Body of pancreas (tissue), 4 donors: ENCODE measurements at regions not wholly inside any gene's neighbourhood (a gene's known extent, or its start where the extent isn't known, plus 50 kb on each side); places are given as distances from the start of the nearest gene placed in this dataset.

ENCODE experiments used
- CTCF ChIP-seq, 7 experiments: fragments of 450-650 bp in 4 of 7; fragments of 200-600 bp in 3 of 7; sonication (generic) in 3 of 7; IDR thresholded peaks; one replicate each; pipeline ENCODE4 v1.5.1; 2016 to 2019; ENCODE audit warnings: antibody characterized with exemption in 7 of 7
- POLR2A ChIP-seq, 3 donors: fragments of 450-650 bp; IDR thresholded peaks; one replicate each; pipeline ENCODE4 v1.6.1; 2016; ENCODE audit warnings: antibody characterized with exemption in 3 of 3, mild to moderate bottlenecking in 2 of 3

GRCh38 chr1:104248385-104248784 lies 498.7 kb downstream of the AMY1C start:
- TF ChIP-seq CTCF (IDR thresholded peaks at IDR 0.05) = no peak
- no peak for TF ChIP-seq POLR2A (IDR thresholded peaks at IDR 0.05)
